ENCODE measurements at regions not wholly inside any gene's neighbourhood (a gene's known extent, or its start where the extent isn't known, plus 50 kb on each side); places are given as distances from the start of the nearest gene placed in this dataset.

GRCh38 chr4:12138488-12138887, 709.8 kb upstream of the HS3ST1 start:
- TF ChIP-seq CTCF (conservative IDR thresholded peaks at IDR 0.05) (no peak), EZH2 (IDR thresholded peaks at IDR 0.05; ENCODE audit: low read depth) (no peak)

All from PC-9 (cell line).